ENCODE measurements at regions not wholly inside any gene's neighbourhood (a gene's known extent, or its start where the extent isn't known, plus 50 kb on each side); places are given as distances from the start of the nearest gene placed in this dataset.
A peak's percentile ranks its signal among the peaks of the same experiment; 100 is the strongest.

DNA sequence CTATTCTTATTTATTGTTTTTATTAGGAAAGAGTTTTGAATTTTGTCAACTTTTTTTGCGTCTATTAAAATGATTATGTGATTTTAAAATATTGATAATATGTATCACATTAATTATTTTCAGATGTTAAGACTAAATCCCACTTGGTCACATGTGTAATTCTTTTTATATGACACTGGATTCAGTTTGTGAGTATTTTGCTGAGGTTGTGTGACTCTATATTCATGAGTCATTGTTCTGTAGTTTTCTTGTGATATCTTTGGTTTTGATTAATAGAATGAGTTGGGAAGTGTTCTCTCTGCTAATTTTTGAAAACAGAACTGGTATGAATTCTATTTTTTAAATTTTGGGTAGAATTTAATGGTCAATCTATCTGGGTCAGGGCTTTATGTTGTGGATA, 317.9 kb downstream of the ETS1 start:
- DNase-seq (ENCODE audit: low read depth in 4 of 4, low spot score in 3 of 4): no peak

DNA sequence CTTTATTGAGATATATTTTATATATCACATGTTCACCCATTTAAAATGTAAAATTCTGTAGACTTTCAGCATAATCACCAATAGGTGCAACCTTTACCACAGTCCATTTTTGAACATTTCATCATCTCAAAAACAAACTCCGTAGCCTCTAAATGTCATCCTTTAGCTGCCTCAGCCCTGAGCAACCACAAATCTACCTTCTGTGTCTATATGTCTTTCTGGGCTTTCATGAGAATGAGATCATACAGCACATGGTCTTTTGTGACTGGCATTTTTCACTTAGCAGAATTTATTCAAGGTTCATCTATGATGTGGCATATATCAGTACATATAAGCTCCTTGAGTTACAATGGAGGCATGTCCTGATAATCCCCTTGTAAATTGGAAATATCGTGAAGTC, 320.5 kb downstream of the ETS1 start:
- no peak for DNase-seq (ENCODE audit: low read depth in 4 of 4, low spot score in 3 of 4)

GRCh38 chr11:128262463-128263345, 324.7 kb downstream of the ETS1 start:
- DNase-seq (ENCODE audit: low read depth in 4 of 4, low spot score in 3 of 4): no peak

GRCh38 chr11:128261011-128261421, 326.3 kb downstream of the ETS1 start:
- no peak for DNase-seq (ENCODE audit: low read depth in 4 of 4, low spot score in 3 of 4)

DNA sequence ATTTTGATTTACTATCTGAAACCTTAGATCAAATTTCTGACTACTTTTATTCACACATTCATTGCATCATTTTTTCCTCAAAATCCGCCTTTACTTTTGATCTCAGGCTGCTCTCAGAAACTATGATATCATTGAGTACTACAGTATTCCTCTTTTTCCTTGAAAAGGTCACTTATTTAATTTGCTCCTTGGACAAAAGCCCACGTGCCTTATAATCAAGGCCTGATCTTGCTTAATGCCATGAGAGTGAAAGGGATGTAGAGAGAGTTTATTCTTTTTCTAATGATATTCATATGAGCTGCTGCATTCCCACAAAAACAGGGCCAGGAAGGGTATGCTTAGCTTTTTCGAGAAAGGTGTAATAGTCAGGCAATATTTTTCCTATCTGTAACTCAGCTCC, 327.0 kb downstream of the ETS1 start:
- no peak for DNase-seq (ENCODE audit: low read depth in 4 of 4, low spot score in 3 of 4)

DNA sequence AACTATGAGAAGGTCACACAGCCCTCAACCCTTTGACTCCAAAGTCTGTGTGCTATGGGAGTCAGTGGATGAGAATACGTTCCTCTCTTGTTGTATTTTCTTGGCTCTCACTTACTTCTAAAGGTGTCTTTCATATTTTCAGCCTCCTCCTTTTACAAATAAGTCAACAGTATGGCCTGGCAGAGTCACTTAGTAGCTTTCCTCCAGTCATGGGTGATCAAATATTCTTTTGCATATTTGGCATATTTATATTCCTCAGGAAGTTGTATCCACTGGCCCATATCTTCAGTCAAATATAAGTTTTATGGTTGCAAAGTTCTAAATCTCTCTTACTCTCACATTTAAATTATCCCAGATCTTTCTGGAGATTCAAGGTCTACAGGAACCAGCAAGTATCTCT, 327.5 kb downstream of the ETS1 start:
- no peak for DNase-seq (ENCODE audit: low read depth in 4 of 4, low spot score in 3 of 4)

DNA sequence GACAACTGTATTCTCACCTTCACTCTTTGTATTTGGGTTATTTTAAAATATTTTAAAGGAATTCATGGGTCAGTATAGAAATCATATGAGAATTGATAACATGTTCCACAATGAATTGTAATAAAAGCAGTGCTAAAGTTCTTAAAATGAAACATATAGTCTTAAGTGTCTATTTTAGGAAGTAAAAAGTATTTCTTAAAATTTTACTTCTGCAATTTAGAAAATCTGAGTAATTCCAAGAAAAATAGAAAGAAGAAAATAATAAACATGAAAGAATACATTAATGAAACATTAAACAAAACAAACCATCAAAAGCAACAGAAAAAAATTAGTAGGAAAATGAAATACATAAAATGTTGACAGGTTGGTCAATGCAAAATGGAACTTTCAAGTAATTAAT, 332.4 kb downstream of the ETS1 start:
- DNase-seq (ENCODE audit: low read depth in 4 of 4, low spot score in 3 of 4): no peak

DNA sequence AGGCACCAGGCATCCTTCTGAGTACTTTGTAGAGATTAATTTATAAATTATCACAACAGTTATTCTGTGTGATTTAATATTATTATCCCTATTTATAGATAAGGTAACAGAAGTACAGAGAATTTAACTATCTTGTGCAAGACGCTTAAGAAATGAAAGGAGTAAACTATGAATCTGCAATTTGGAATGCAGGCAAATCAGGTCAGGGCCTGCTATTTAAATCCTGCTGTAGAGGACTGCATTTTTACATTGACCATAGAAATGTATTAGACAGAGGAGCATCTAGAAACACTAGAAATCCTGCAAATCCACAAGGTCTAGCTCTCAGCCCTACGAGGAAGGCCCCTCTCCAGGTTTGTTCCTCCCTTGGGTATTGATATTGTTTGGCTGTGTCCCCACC, 336.2 kb downstream of the ETS1 start:
- DNase-seq (ENCODE audit: low read depth in 4 of 4, low spot score in 3 of 4): no peak

- DNase-seq (ENCODE audit: low read depth in 4 of 4, low spot score in 3 of 4): no peak
These were observed 336.9 kb downstream of the ETS1 start for GRCh38 chr11:128250482-128250881.

DNA sequence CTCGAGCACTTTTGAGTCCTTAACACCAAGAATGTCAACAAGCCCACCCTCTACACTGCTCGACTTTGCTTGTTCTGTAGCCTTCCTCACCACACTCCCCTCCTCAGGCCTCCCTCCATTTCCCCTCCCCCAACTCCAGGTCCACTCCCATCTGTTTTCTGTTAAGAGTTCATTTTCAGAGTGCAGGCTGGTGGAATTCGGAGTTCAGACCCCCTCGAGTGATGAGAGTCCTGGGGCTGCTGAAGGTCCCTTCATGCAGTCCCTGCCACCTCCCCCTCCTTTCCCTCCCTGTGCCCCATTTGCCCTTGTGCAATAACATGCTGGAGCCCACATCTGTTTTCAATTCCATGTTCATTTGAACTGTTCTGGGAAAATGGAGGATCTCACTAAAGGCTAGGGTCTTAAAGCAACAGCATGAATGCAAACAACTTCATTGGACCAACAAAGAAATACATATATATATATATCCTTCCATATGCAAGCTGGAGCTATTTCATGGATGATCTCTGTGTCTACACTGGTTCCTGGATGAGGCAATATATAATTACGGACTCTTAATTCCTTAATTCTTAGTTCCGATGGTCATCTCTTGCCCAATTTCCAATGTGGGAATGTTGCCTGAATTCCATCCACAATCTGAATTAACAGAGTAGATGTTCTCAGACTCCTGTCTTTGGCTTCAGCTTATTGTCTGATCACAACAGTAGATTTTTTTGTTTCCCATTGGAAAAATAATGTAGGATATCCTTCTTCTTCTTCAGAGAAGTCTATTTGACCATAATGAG, 340.4 kb downstream of the ETS1 start:
- no peak for DNase-seq (ENCODE audit: low read depth in 4 of 4, low spot score in 3 of 4)

- DNase-seq (ENCODE audit: low read depth in 4 of 4, low spot score in 3 of 4): peak in 3 of 4 donors; percentile 26 to 52 (median 33)
These were observed 341.0 kb downstream of the ETS1 start for GRCh38 chr11:128246364-128246801.

GRCh38 chr11:128244871-128245270, 342.5 kb downstream of the ETS1 start:
- no peak for DNase-seq (ENCODE audit: low read depth in 4 of 4, low spot score in 3 of 4)

DNA sequence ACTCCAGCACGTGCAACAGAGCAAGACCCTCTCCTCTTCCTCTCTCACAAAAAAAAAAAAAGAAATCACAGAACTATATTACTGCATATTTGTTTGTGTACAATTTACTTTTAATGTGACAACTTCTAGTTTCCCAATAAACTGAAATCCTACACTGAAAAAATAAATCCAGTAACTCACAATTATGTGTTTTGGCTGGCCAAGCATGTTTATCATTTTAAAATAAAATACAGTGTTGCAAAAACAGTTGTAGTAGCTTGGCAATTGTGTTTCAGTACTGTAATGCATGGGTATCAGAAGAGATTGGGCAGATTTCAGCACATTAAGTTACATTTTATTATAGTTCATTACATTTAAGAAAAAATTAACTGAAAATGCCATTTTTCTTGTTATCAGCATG, 344.9 kb downstream of the ETS1 start:
- no peak for DNase-seq (ENCODE audit: low read depth in 4 of 4, low spot score in 3 of 4)

DNA sequence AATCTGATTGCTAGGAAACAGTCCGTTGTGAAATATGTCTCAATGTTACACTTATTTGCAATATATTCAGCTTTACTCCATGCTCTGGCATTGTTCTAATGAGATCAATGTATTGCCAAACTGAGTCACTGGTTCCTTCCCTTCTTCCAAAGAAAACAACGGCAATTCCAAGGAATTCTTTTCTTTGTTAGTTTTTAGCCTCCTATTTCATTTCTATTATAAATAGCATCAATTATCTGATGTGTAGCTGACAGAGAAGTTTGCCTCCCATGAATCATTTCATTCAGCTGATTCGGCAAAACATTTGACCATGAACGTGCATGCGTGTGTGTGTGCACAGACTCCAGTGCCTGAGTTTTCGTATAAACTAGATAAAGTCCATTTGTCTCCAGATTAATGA, 346.8 kb downstream of the ETS1 start:
- peak in 2 of 4 donors; percentile 12 to 22 for DNase-seq (ENCODE audit: low read depth in 4 of 4, low spot score in 3 of 4)

DNA sequence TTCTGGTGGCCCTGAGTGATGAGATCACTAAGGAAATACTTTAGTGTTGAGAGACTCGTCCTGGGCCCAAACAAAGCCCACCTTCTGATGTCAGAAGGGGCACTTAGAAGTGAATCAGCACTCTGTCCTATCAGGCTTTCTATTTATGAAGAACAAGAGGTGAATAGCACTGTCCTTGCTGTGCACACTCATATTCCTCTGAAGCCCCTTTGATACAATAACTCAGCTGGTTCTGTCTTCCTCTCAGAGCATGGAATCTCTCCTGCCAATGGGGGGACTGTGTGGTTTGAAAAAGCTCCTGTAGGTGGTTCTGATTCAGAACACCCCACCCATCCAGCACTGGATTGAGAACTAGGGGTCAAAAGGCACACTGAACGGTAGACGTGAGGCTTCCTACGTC, 348.1 kb downstream of the ETS1 start:
- DNase-seq (ENCODE audit: low read depth in 4 of 4, low spot score in 3 of 4): no peak

DNA sequence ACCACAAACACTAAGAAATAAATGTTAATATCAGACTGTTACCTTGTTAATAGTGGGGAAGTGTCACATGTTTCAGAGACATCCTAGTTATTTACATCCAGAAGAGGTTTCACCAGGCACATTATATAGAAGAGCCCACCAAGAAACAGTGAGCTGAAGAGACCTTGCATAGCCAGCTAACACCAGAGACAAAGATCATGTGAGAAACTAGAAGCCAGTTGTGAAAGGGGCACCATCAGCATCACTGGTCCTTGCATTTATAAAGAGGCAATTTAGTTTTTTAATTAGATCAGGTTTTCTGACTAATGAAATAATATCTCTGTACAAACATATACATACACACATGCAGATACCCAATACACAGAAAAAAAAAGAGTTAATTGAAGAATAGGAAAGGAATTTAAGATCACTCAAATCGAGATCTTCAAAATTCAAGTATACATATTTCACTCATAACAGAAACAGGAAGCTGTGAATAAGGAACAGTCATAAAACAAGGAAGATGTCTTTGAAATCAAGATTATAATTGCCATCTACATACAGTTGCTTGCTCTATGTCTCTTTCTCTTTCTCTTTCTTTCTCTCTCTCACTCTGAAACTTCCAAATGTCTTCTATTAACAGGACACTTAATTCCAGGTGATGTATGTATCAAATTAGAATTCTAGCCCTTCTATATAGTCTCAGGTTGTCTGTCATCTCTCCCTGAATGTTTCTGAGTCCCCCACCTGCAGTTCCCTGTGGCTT, 348.7 kb downstream of the ETS1 start:
- DNase-seq (ENCODE audit: low read depth in 4 of 4, low spot score in 3 of 4): no peak

DNA sequence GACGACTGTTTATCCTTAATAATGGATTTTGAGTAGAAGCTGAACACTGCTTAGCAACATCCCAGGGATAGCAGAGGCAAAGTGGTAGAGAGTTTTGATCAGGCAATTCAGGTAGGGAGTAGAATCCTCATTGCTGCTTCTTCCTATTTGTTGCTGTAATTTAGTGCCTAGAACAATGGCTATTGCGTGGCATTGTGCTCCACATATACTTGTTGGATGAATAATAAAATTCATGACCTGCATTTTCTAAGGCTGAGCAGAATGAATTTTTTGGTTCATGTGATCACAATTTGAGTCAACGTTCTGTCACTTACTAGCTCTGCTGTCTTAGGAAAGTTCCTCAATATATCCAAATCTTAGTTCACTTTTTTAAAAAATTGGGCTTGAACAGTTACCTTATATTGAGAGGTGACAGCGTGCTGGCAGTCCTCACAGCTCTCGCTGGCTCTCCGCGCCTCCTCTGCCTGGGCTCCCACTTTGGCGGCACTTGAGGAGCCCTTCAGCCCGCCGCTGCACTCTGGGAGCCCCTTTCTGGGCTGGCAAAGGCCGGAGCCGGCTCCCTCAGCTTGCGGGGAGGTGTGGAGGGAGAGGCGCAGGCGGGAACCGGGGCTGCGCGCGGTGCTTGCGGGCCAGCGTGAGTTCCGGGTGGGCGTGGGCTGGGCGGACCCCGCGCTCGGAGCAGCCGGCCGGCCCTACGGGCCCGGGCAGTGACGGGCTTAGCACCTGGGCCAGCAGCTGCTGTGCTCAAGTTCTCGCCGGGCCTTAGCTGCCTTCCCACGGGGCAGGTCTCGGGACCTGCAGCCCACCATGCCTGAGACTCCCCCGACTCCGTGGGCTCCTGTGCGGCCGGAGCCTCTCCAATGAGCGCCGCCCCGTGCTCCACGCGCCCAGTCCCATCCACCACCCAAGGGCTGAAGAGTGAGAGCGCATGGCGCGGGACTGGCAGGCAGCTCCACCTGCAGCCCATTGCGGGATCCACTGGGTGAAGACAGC, 350.6 kb downstream of the ETS1 start:
- no peak for DNase-seq (ENCODE audit: low read depth in 4 of 4, low spot score in 3 of 4)

DNA sequence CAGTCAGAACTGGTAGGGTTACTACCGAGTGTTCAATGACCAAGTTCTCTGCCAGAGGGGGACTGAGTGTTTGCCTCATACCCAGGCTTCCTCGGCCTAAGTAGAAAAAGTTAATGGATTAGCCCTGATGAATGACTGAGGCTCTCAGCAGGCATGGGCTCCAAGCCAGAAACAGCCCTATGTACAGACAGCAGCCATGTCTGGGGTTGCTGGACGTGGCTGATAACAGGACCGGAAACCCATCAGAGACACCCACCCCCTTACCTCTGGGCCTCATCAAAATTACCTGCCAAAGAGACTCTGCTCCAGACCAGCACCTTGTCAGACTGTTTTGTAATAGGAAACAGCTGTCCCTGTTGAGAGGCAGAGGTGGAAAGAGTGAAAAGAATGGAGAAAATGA, 351.4 kb downstream of the ETS1 start:
- DNase-seq (ENCODE audit: low read depth in 4 of 4, low spot score in 3 of 4): no peak

- peak in 2 of 4 donors; percentile 26 to 27 for DNase-seq (ENCODE audit: low read depth in 4 of 4, low spot score in 3 of 4)
These were observed 351.9 kb downstream of the ETS1 start for GRCh38 chr11:128235426-128235825.

GRCh38 chr11:128234143-128234542, 353.2 kb downstream of the ETS1 start:
- DNase-seq (ENCODE audit: low read depth in 4 of 4, low spot score in 3 of 4): no peak

All from right renal pelvis (tissue), 4 donors.